ENCODE measurements at regions not wholly inside any gene's neighbourhood (a gene's known extent, or its start where the extent isn't known, plus 50 kb on each side); places are given as distances from the start of the nearest gene placed in this dataset.
A peak's percentile ranks its signal among the peaks of the same experiment; 100 is the strongest.
"Not testable (repeated sequence)": the region's sequence is repeated elsewhere in the genome, so short reads cannot be mapped to it uniquely, and the experiment has no call there.

DNA sequence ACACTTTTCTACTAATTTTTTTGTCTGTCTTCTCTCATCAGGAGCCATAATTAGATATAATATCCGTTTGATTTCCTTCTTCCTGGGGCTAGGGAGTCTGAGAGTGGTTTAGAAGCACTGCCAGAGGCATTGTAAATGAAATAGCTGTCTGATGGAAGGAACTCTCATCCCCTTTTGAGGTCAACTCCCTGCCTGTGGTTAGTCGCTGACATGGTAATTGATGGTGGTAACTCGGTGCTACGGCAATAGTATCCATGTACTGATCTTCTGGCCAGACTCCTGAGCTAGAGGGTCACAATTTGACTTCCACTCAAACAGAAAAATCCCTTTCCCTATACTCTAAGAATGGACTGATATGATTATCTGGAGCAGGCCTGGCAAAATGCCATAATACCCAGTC, 108.1 kb upstream of the TRPC5 start:
- no peak for DNase-seq
- Histone ChIP-seq H3K36me3 (no peaks in the 10 kb centered on the region), H3K4me3 (no peak overlapping the region), H3K4me1 (no peaks in the 10 kb centered on the region), H3K27me3 (no peaks in the 10 kb centered on the region), H3K27ac (no peak overlapping the region), H3K9me3 (no peaks in the 10 kb centered on the region)
- no peak for TF ChIP-seq POLR2AphosphoS5 (IDR thresholded peaks at IDR 0.05)
- TF ChIP-seq, protein P1, sequence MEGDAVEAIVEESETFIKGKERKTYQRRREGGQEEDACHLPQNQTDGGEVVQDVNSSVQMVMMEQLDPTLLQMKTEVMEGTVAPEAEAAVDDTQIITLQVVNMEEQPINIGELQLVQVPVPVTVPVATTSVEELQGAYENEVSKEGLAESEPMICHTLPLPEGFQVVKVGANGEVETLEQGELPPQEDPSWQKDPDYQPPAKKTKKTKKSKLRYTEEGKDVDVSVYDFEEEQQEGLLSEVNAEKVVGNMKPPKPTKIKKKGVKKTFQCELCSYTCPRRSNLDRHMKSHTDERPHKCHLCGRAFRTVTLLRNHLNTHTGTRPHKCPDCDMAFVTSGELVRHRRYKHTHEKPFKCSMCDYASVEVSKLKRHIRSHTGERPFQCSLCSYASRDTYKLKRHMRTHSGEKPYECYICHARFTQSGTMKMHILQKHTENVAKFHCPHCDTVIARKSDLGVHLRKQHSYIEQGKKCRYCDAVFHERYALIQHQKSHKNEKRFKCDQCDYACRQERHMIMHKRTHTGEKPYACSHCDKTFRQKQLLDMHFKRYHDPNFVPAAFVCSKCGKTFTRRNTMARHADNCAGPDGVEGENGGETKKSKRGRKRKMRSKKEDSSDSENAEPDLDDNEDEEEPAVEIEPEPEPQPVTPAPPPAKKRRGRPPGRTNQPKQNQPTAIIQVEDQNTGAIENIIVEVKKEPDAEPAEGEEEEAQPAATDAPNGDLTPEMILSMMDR (IDR thresholded peaks at IDR 0.05): no peak
- no peak for TF ChIP-seq POLR2A (IDR thresholded peaks at IDR 0.05)
- TF ChIP-seq EP300 (IDR thresholded peaks at IDR 0.05): no peak
- 38 to 60% methylated on average over 1 to 4 of the region's 4 CpGs for WGBS, 2 donors
- no peak for ATAC-seq (ENCODE audit: low FRiP score in 2 of 2)

DNA sequence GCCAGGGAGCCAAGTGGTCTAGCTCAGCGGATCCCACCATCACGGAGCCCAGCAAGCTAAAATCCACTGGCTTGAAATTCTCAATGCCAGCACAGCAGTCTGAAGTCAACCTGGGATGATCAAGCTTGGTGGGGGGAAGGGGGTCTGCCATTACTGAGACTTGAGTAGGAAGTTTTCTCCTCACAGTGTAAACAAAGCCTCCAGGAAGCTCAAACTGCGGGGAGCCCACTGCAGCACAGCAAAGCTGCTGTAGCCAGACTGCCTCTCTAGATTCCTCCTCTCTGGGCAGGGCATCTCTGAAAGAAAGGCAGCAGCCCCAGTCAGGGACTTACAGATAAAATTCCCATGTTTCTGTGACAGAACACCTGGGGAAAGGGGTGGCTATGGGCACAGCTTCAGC, 98.8 kb upstream of the TRPC5 start:
- ATAC-seq (ENCODE audit: low FRiP score in 2 of 2); H3K27ac ChIP-seq; DNase-seq; H3K4me1 ChIP-seq; H3K27me3 ChIP-seq; H3K36me3 ChIP-seq; H3K4me3 ChIP-seq; H3K9me3 ChIP-seq: not testable (repeated sequence)
- WGBS, 2 donors: 67% methylated on average over 2 of the region's 3 CpGs; no CpG with 5 or more reads in 1 of the 2 donors

DNA sequence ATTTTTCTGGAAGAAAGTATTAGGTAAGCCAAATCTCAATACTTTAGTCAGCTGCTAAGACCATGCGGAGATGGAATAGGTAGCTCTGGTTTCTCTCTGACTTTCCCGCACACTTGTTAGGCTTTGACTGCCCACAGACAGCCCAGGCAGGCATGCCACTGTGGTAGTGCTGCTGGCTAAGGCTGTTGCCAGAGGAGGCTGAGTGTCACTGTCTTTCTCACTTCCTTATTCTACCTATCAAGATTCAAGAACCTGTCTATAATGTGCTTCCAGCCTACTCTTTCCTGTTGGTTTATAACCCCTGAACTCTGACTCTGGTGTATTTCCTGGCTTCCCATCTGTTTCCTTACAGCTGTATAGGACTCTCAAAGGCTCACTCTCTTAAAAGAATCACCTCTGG, 81.8 kb upstream of the TRPC5 start:
- Histone ChIP-seq H3K4me3 (no peak overlapping the region), H3K9me3 (no peaks in the 10 kb centered on the region), H3K27ac (no peak overlapping the region), H3K36me3 (no peaks in the 10 kb centered on the region), H3K4me1 (no peaks in the 10 kb centered on the region), H3K27me3 (no peaks in the 10 kb centered on the region)
- no peak for ATAC-seq (ENCODE audit: low FRiP score in 2 of 2)
- DNase-seq: no peak
- TF ChIP-seq POLR2A (IDR thresholded peaks at IDR 0.05): no peak
- TF ChIP-seq, protein P1 (IDR thresholded peaks at IDR 0.05): no peak
- no peak for TF ChIP-seq EP300 (IDR thresholded peaks at IDR 0.05)
- TF ChIP-seq POLR2AphosphoS5 (IDR thresholded peaks at IDR 0.05): no peak
- 95% methylated on average over 2 of the region's 2 CpGs; no CpG with 5 or more reads in 1 of the 2 donors for WGBS, 2 donors

DNA sequence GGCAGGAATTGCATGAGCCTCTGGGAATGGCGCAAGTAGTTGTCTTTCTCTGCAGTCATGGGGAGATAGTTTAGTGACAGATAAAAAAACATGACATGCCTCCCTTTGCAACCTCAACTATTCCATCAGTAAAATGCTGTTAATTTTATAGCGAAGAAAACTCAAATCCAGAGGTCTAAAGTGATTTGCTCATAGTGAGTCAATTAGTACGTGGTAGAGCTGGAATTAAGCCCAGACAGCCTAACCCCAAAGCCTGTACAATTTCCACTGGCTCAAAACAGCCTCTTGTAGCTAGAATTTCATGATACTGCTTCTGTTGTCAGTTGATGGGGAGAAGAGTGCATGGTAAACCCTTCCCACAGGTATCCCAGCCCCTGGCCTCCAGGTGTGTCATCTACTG, 81.3 kb upstream of the TRPC5 start:
- DNase-seq (no peak), ATAC-seq (ENCODE audit: low FRiP score in 2 of 2) (no peak)
- H3K27ac ChIP-seq: no peak overlapping the region
- no peak overlapping the region for H3K4me3 ChIP-seq
- 53 to 91% methylated on average over 2 to 3 of the region's 3 CpGs for WGBS, 2 donors
- no peaks in the 10 kb centered on the region for H3K27me3 ChIP-seq
- H3K9me3 ChIP-seq: no peaks in the 10 kb centered on the region
- H3K36me3 ChIP-seq: no peaks in the 10 kb centered on the region
- TF ChIP-seq EP300 (IDR thresholded peaks at IDR 0.05): no peak
- H3K4me1 ChIP-seq: no peaks in the 10 kb centered on the region

DNA sequence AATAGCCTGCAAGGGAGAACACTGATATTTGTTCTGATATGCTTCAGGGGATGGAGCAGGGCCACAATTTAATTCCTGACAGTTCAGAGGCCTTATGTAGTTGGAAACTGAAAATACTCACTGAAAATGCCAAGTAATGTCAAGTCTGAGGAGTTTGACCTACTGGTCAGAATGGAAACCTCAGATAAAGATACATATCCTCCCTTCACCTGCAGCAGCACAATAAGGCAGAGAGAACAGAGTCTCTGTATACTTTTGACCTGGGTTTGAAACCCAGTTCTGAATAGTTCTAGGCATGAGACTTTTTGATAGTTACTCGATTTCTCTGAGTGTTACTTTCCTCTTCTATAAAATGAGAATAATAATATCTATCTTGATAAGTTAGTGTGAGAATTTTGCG, 65.8 kb upstream of the TRPC5 start:
- H3K4me1 ChIP-seq: no peaks in the 10 kb centered on the region
- ATAC-seq (ENCODE audit: low FRiP score in 2 of 2): no peak

DNA sequence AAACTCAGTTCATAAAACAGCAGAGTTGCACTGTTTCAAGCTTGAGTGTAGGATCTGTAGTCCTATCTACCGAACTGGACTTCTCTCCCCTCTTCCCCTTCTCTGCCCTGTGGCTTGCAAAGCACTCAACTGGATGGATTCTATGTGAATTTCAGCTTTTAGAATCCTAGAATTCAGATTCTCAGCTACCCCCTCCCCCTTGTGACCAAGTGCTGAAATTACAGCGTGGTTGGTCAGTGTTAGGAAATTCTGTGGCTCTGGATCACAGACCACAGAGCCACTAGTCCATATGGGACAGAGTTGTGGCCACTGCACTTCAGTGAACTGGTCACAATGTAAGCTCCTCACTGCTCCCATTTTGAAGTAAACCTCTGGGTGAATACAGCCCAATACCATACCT, 64.6 kb upstream of the TRPC5 start:
- ATAC-seq (ENCODE audit: low FRiP score in 2 of 2) (no peak), DNase-seq (no peak)
- Histone ChIP-seq H3K9me3 (no peaks in the 10 kb centered on the region), H3K4me3 (no peak overlapping the region), H3K27me3 (no peaks in the 10 kb centered on the region), H3K27ac (no peak overlapping the region), H3K4me1 (no peaks in the 10 kb centered on the region), H3K36me3 (no peaks in the 10 kb centered on the region)
- 20 to 23% methylated on average over 1 to 2 of the region's 2 CpGs for WGBS, 2 donors
- TF ChIP-seq, protein P1 (IDR thresholded peaks at IDR 0.05): peak in 4 of 6 experiments; percentile 22 to 30 (median 26)
- TF ChIP-seq POLR2AphosphoS5 (IDR thresholded peaks at IDR 0.05): no peak

More for the DNA sequence above, 65.8 kb upstream of the TRPC5 start:
- DNase-seq: no peak
- no peaks in the 10 kb centered on the region for H3K27me3 ChIP-seq
- no peak overlapping the region for H3K4me3 ChIP-seq
- no peaks in the 10 kb centered on the region for H3K36me3 ChIP-seq
- no peaks in the 10 kb centered on the region for H3K9me3 ChIP-seq
- WGBS, 2 donors: 55 to 75% methylated on average over 2 of the region's 2 CpGs
- TF ChIP-seq POLR2A (IDR thresholded peaks at IDR 0.05) (no peak), EP300 (IDR thresholded peaks at IDR 0.05) (no peak), POLR2AphosphoS5 (IDR thresholded peaks at IDR 0.05) (no peak)
- TF ChIP-seq, protein P1 (IDR thresholded peaks at IDR 0.05): no peak
- H3K27ac ChIP-seq: no peak overlapping the region

All from upper lobe of left lung (tissue), 6 donors.